Spleen (tissue), 11 donors: ENCODE measurements at regions not wholly inside any gene's neighbourhood (a gene's known extent, or its start where the extent isn't known, plus 50 kb on each side); places are given as distances from the start of the nearest gene placed in this dataset.

ENCODE experiments used
- DNase-seq: peaks from one replicate; pipeline ENCODE4 v3.0.0-alpha.2; 2020
- H3K27ac ChIP-seq, 8 donors: fragments of 200-600 bp; sonication (generic) in 7 of 8; 1 replicate in 4 of 8; 2 replicates in 4 of 8; pipeline versions ENCODE4 v1.5.0 to v1.8.0; 2016 to 2021; ENCODE audit warnings: inconsistent platforms in 4 of 8, mild to moderate bottlenecking in 4 of 8, moderate library complexity in 1 of 8
- H3K27me3 ChIP-seq, 7 donors: fragments of 200-600 bp; sonication (generic) in 6 of 7; replicated peaks in 1 of 7; 1 replicate in 4 of 7; 2 replicates in 3 of 7; pipeline versions ENCODE4 v1.5.0 to v1.8.0; 2016 to 2021; ENCODE audit warnings: inconsistent platforms in 3 of 7, mild to moderate bottlenecking in 1 of 7
- H3K36me3 ChIP-seq, 6 donors: fragments of 200-600 bp; sonication (generic) in 5 of 6; 1 replicate in 4 of 6; 2 replicates in 2 of 6; pipeline versions ENCODE4 v1.5.0 to v1.8.0; 2016 to 2021; ENCODE audit warnings: inconsistent platforms in 2 of 6
- H3K4me1 ChIP-seq, 6 donors: fragments of 200-600 bp; sonication (generic) in 5 of 6; 1 replicate in 3 of 6; 2 replicates in 3 of 6; pipeline versions ENCODE4 v1.5.0 to v1.8.0; 2016 to 2021; ENCODE audit warnings: inconsistent platforms in 3 of 6
- H3K4me3 ChIP-seq, 8 donors: fragments of 200-600 bp; sonication (generic) in 7 of 8; 1 replicate in 4 of 8; 2 replicates in 4 of 8; pipeline versions ENCODE4 v1.5.0 to v1.8.0; 2016 to 2021; ENCODE audit warnings: inconsistent platforms in 4 of 8, mild to moderate bottlenecking in 4 of 8, moderate library complexity in 2 of 8
- H3K9me3 ChIP-seq, 8 donors: fragments of 200-600 bp; sonication (generic) in 7 of 8; 1 replicate in 4 of 8; 2 replicates in 4 of 8; pipeline versions ENCODE4 v1.5.0 to v1.8.0; 2016 to 2021; ENCODE audit warnings: inconsistent platforms in 4 of 8
- CTCF ChIP-seq, 11 experiments: fragments of 200-600 bp in 7 of 11; fragments of 450-650 bp in 4 of 11; sonication (generic) in 4 of 11; IDR thresholded peaks in 8 of 11; conservative IDR thresholded peaks in 3 of 11; 1 replicate in 7 of 11; 2 replicates in 4 of 11; pipeline versions ENCODE4 v1.4.0 to v1.8.0; 2016 to 2021; ENCODE audit warnings: antibody characterized with exemption in 11 of 11, inconsistent platforms in 4 of 11, mild to moderate bottlenecking in 1 of 11
- POLR2A ChIP-seq, 3 donors: fragments of 450-650 bp; IDR thresholded peaks; one replicate each; pipeline ENCODE4 v1.5.1; 2017; ENCODE audit warnings: antibody characterized with exemption in 3 of 3, mild to moderate bottlenecking in 1 of 3
- POLR2AphosphoS5 ChIP-seq, 3 donors: sonication (generic); formaldehyde crosslinking; IDR thresholded peaks; one replicate each; pipeline ENCODE4 v1.5.1; 2017; ENCODE audit warnings: antibody characterized with exemption in 3 of 3
- WGBS, 5 donors: extraction: QIAGEN DNeasy Blood & Tissue Kit in 3 of 5; methylation state at CpG; one replicate each; pipeline versions ENCODE4 v1.1.5 to v1.1.7; 2013 to 2018; 5-methylcytosine and 5-hydroxymethylcytosine counted together
- intact Hi-C: fragments of 100-400 bp; cut with DNase I; formaldehyde crosslinking; loops from one replicate; pipeline ENCODE4 v1.15.0; 2023; ENCODE audit warnings: low total_unique reads
- donor health status: healthy with polysubstance abuse.
- donor health status: DM: no; HTN: no; CAD: no; lungs with moderate emphysema.
- donor health status: DM: no; HTN: no; CAD: no.
- donor health status: Bipolar disorder and iron deficiency.
- donor health status: healthy.
- donor health status: DM: no; HTN: no; CAD: no.
- donor health status: DM: yes; HTN: yes; CAD: no.

- Histone ChIP-seq H3K4me1 (no peaks in the 10 kb centered on the region), H3K36me3 (no peaks in the 10 kb centered on the region), H3K4me3 (no peak overlapping the region), H3K27me3 (no peaks in the 10 kb centered on the region), H3K9me3 (no peaks in the 10 kb centered on the region), H3K27ac (no peak overlapping the region)
- no peak for DNase-seq
- intact Hi-C loops, result no loop called here
- TF ChIP-seq POLR2A (IDR thresholded peaks at IDR 0.05), result no peak
- no peak for TF ChIP-seq CTCF (IDR thresholded peaks at IDR 0.05 in 8 of 11, conservative IDR thresholded peaks at IDR 0.05 in 3 of 11)
- TF ChIP-seq POLR2AphosphoS5 (IDR thresholded peaks at IDR 0.05), result no peak
These were observed 1246.6 kb upstream of the LRRN3 start for GRCh38 chr7:109844362-109844761.

GRCh38 chr7:109864230-109864629 is 1226.7 kb upstream of the LRRN3 start:
- intact Hi-C loops, result no loop called here

GRCh38 chr7:109868215-109868860 is 1222.6 kb upstream of the LRRN3 start:
- TF ChIP-seq POLR2A (IDR thresholded peaks at IDR 0.05), result no peak
- TF ChIP-seq CTCF (IDR thresholded peaks at IDR 0.05 in 8 of 11, conservative IDR thresholded peaks at IDR 0.05 in 3 of 11), result no peak
- TF ChIP-seq POLR2AphosphoS5 (IDR thresholded peaks at IDR 0.05), result no peak
- DNase-seq, result no peak
- intact Hi-C loops, result no loop called here
- WGBS, 5 donors, result 64 to 87% (median 75%) methylated on average over 1 of the region's 1 CpG
- H3K36me3 ChIP-seq, result no peaks in the 10 kb centered on the region
- no peaks in the 10 kb centered on the region for H3K9me3 ChIP-seq
- H3K4me3 ChIP-seq, result no peak overlapping the region
- H3K27me3 ChIP-seq, result no peaks in the 10 kb centered on the region
- H3K27ac ChIP-seq, result no peak overlapping the region
- H3K4me1 ChIP-seq, result no peaks in the 10 kb centered on the region

More at GRCh38 chr7:109864230-109864629, 1226.7 kb upstream of the LRRN3 start:
- Histone ChIP-seq H3K4me1 (no peaks in the 10 kb centered on the region), H3K36me3 (no peaks in the 10 kb centered on the region), H3K27me3 (no peaks in the 10 kb centered on the region), H3K27ac (no peak overlapping the region), H3K9me3 (peaks cover 0 to 4% (median 0%) of the 10 kb centered on the region in 8 donors), H3K4me3 (no peak overlapping the region)
- no peak for DNase-seq
- TF ChIP-seq POLR2AphosphoS5 (IDR thresholded peaks at IDR 0.05), result no peak
- TF ChIP-seq POLR2A (IDR thresholded peaks at IDR 0.05), result no peak
- TF ChIP-seq CTCF (IDR thresholded peaks at IDR 0.05 in 8 of 11, conservative IDR thresholded peaks at IDR 0.05 in 3 of 11), result no peak

GRCh38 chr7:109873296-109873695 is 1217.6 kb upstream of the LRRN3 start:
- Histone ChIP-seq H3K9me3 (no peaks in the 10 kb centered on the region), H3K27me3 (no peaks in the 10 kb centered on the region), H3K4me1 (no peaks in the 10 kb centered on the region), H3K4me3 (no peak overlapping the region), H3K27ac (no peak overlapping the region), H3K36me3 (no peaks in the 10 kb centered on the region)
- intact Hi-C loops, result no loop called here
- WGBS, 5 donors, result 33 to 67% (median 54%) methylated on average over 4 of the region's 4 CpGs
- DNase-seq, result no peak
- TF ChIP-seq POLR2AphosphoS5 (IDR thresholded peaks at IDR 0.05) (no peak), CTCF (IDR thresholded peaks at IDR 0.05 in 8 of 11, conservative IDR thresholded peaks at IDR 0.05 in 3 of 11) (no peak), POLR2A (IDR thresholded peaks at IDR 0.05) (no peak)
